GM12875 (cell line): ENCODE measurements at regions not wholly inside any gene's neighbourhood (a gene's known extent, or its start where the extent isn't known, plus 50 kb on each side); places are given as distances from the start of the nearest gene placed in this dataset.
"Not testable (repeated sequence)": the region's sequence is repeated elsewhere in the genome, so short reads cannot be mapped to it uniquely, and the experiment has no call there.

Source experiments
- H3K4me3 ChIP-seq: one replicate; pipeline ENCODE4 v1.5.1; 2011; ENCODE audit warnings: low read depth, low read length, control low read depth
- CTCF ChIP-seq: IDR thresholded peaks from 2 replicates; pipeline ENCODE4 v1.5.1; 2011; ENCODE audit warnings: low read depth, mild to moderate bottlenecking, control low read depth, inconsistent platforms, low read length, moderate library complexity, borderline replicate concordance; ENCODE audit not compliant: insufficient read depth

- no peak for TF ChIP-seq CTCF
- no peak overlapping the region for H3K4me3 ChIP-seq
These were observed 115.5 kb downstream of the PPIAL4G start for GRCh38 chr1:148367596-148367995.

- H3K4me3 ChIP-seq, result not testable (repeated sequence)
These were observed 116.9 kb downstream of the PPIAL4G start for GRCh38 chr1:148366136-148366753.

GRCh38 chr1:148365151-148365550, 118.0 kb downstream of the PPIAL4G start:
- not testable (repeated sequence) for H3K4me3 ChIP-seq

DNA sequence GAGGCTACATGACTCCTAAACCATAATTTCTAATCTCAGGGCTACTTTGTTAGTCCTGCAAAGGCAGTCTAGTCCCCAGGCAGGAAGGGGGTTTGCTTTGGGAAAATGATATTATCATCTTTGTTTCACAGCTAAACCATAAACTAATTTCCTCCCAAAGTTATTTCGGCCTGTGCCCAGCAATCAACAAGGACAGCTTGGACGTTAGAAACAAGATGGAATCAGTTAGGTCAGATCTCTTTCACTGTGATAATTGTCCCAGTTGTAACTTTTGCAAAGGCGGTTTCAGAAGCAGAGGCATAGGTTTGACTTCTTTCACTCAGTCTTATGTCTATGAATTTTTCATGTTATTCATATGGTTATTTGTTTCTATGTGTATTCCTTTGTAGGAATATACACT, 119.1 kb downstream of the PPIAL4G start:
- not testable (repeated sequence) for H3K4me3 ChIP-seq

DNA sequence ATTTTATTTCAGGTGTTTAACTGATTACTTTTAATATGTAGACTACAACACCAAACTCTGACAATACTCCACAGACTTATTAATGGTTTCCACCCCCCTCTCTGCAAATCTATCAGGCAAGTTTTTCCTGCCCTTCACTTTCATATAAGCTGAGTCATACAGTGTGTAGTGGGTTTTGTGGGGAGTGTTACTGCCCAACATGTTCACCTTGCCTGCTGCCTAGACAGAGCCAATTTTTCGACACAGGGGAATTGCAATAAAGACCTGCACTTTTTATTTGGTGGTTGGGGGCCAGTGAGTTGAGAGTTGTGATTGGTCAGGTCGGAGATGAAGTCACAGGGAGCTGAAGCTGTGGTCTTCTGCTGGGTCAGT, 119.7 kb downstream of the PPIAL4G start:
- no peak for TF ChIP-seq CTCF
- no peak overlapping the region for H3K4me3 ChIP-seq

- H3K4me3 ChIP-seq, result no peak overlapping the region
- TF ChIP-seq CTCF, result no peak
These were observed 120.3 kb downstream of the PPIAL4G start for GRCh38 chr1:148362626-148363438.

DNA sequence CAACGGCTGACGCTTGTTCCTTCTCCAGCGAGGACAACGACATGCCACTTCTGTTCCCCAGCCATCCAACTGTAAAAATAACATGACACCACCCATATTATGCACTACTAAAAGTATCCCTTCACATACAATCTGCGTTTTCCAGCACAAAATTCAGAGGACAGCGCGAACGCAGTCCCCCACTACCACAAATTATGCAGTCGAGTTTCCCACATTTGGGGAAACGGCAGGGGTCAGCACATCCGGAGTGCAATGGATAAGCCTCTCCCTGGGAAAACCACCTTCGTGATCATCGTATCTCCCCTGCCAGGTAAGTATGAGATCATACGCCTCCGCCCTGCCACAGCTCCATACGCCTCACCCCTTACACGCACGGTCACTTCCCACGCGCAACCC, 120.9 kb downstream of the PPIAL4G start:
- H3K4me3 ChIP-seq, result no peak overlapping the region
- TF ChIP-seq CTCF, result no peak

- H3K4me3 ChIP-seq, result not testable (repeated sequence)
- TF ChIP-seq CTCF, result peak; percentile 39; the same call in 1 of the 2 replicates
These were observed 121.5 kb downstream of the PPIAL4G start for GRCh38 chr1:148361427-148362215.
